HepG2 (cell line): ENCODE measurements at regions not wholly inside any gene's neighbourhood (a gene's known extent, or its start where the extent isn't known, plus 50 kb on each side); places are given as distances from the start of the nearest gene placed in this dataset.

Source experiments
- ATAC-seq: fragments of 200-7000 bp; cut with Tn5 transposase; 3 replicates; pipeline ENCODE4 v1.9.1; 2020; ENCODE audit warnings: mild to moderate bottlenecking, moderate library complexity
- BruUV-seq: library from RNA; stranded (reverse); fragments of 400-500 nt; replicated peaks from 2 replicates; lab custom pipeline; 2021; lab: Mats Ljungman, UMichigan
- CTCF ChIA-PET: fragments of 300-600 bp; formaldehyde crosslinking; extraction: SDS; loops from one replicate; lab custom pipeline; 2021; ENCODE audit warnings: low total read pairs, inconsistent platforms, low intra/inter-chr PET ratio; lab: Yijun Ruan, JAX
- POLR2A ChIA-PET: fragments of 350-600 bp; sonication (Branson Sonifier 250); formaldehyde crosslinking; loops from one replicate; lab custom pipeline; 2020; ENCODE audit warnings: antibody characterized with exemption, inconsistent platforms; lab: Yijun Ruan, JAX
- DNase-seq: peaks from one replicate; pipeline ENCODE4 v3.0.0-alpha.2; 2015; ENCODE audit warnings: low spot score
- FAIRE-seq: peaks from 3 replicates; lab custom pipeline; 2011; peaks lifted over from hg19 to GRCh38; lab: Jason Lieb, UNC
- H2AFZ ChIP-seq: one replicate; pipeline ENCODE4 v1.6.1; 2011; ENCODE audit warnings: low read length, inconsistent platforms
- H3K27ac ChIP-seq: fragments of 300-600 bp; 3 replicates; pipeline ENCODE4 v1.8.0; 2011; ENCODE audit warnings: mixed run types, mild to moderate bottlenecking, mixed read lengths, low read length, inconsistent platforms; ENCODE audit not compliant: insufficient read depth; ENCODE audit errors: extremely low read length
- H3K27me3 ChIP-seq, 2 experiments: fragments of 200-600 bp in 1 of 2; 2 replicates in 1 of 2; 3 replicates in 1 of 2; pipeline versions ENCODE4 v1.6.0 to v1.8.0; 2011; ENCODE audit warnings: low read length in 2 of 2, mild to moderate bottlenecking in 2 of 2, moderate library complexity in 2 of 2, inconsistent platforms in 1 of 2; ENCODE audit not compliant: insufficient read depth in 2 of 2, control insufficient read depth in 1 of 2
- H3K36me3 ChIP-seq, 2 experiments: fragments of 200-600 bp in 1 of 2; replicated peaks in 1 of 2; 2 replicates in 1 of 2; 3 replicates in 1 of 2; pipeline versions ENCODE4 v1.5.1 to v1.8.0; 2011; ENCODE audit warnings: low read length in 2 of 2, inconsistent platforms in 1 of 2; ENCODE audit not compliant: insufficient read depth in 2 of 2, control insufficient read depth in 1 of 2
- H3K4me1 ChIP-seq: 2 replicates; pipeline ENCODE4 v1.5.1; 2012; ENCODE audit warnings: low read length, inconsistent platforms; ENCODE audit not compliant: insufficient read depth
- H3K4me2 ChIP-seq: 2 replicates; pipeline ENCODE4 v1.6.0; 2011; ENCODE audit warnings: low read depth, low read length, inconsistent platforms
- H3K4me3 ChIP-seq, 3 experiments: fragments of 200-600 bp in 1 of 3; sonication (generic), shearing (Covaris generic) in 1 of 3; replicated peaks in 1 of 3; 2 replicates each; pipeline ENCODE4 v1.5.1; 2011 to 2016; ENCODE audit warnings: low read length in 3 of 3, inconsistent platforms in 2 of 3, low read depth in 2 of 3, mild to moderate bottlenecking in 2 of 3, control low read depth in 1 of 3, mixed read lengths in 1 of 3; ENCODE audit not compliant: insufficient read depth in 1 of 3
- H3K79me2 ChIP-seq: one replicate; pipeline ENCODE4 v1.6.1; 2011; ENCODE audit warnings: low read length, inconsistent platforms; ENCODE audit not compliant: insufficient read depth
- H3K9ac ChIP-seq: 2 replicates; pipeline ENCODE4 v1.6.0; 2011; ENCODE audit warnings: mild to moderate bottlenecking, low read depth, low read length, inconsistent platforms; ENCODE audit not compliant: insufficient read depth
- H3K9me3 ChIP-seq: 2 replicates; pipeline ENCODE4 v1.5.1; 2012; ENCODE audit warnings: mild to moderate bottlenecking, low read length
- H4K20me1 ChIP-seq: 2 replicates; pipeline ENCODE4 v1.6.0; 2011; ENCODE audit warnings: inconsistent platforms, mild to moderate bottlenecking, low read length, moderate library complexity; ENCODE audit not compliant: insufficient read depth
- HCFC1 ChIP-seq: fragments of 150-350 bp; IDR thresholded peaks from 2 replicates; pipeline ENCODE4 v1.6.1; 2014; ENCODE audit warnings: low read depth, low read length
- HOXA9 ChIP-seq: sonication (generic); formaldehyde crosslinking; IDR thresholded peaks from 2 replicates; pipeline ENCODE4 v1.8.1; 2022; ENCODE audit warnings: missing genetic modification reagents, mild to moderate bottlenecking, moderate library complexity, borderline replicate concordance
- MED8 ChIP-seq: sonication (generic); formaldehyde crosslinking; IDR thresholded peaks from 2 replicates; pipeline ENCODE4 v1.8.1; 2023; ENCODE audit warnings: mild to moderate bottlenecking, missing genetic modification reagents; ENCODE audit not compliant: insufficient replicate concordance
- MTF1 ChIP-seq: sonication (generic); formaldehyde crosslinking; IDR thresholded peaks from 2 replicates; pipeline ENCODE4 v1.5.0; 2020; ENCODE audit warnings: missing genetic modification reagents
- PAX8 ChIP-seq: sonication (generic); formaldehyde crosslinking; IDR thresholded peaks from 2 replicates; pipeline ENCODE4 v1.8.0; 2022; ENCODE audit warnings: mild to moderate bottlenecking, missing genetic modification reagents, borderline replicate concordance
- TOPORS ChIP-seq: sonication (generic); formaldehyde crosslinking; IDR thresholded peaks from 2 replicates; pipeline ENCODE4 v1.8.0; 2023; ENCODE audit warnings: mild to moderate bottlenecking, missing genetic modification reagents
- ZNF10 ChIP-seq: sonication (generic); formaldehyde crosslinking; IDR thresholded peaks from 2 replicates; pipeline ENCODE4 v1.4.0; 2020; ENCODE audit warnings: mild to moderate bottlenecking, low read depth, missing genetic modification reagents, borderline replicate concordance
- ZSCAN29 ChIP-seq: sonication (generic); formaldehyde crosslinking; conservative IDR thresholded peaks from 2 replicates; pipeline ENCODE4 v1.4.0; 2020; ENCODE audit warnings: mild to moderate bottlenecking, missing genetic modification reagents
- WGBS: methylation state at CpG from one replicate; pipeline ENCODE4 v1.1.6; 2017; ENCODE audit warnings: low lambda C conversion rate; 5-methylcytosine and 5-hydroxymethylcytosine counted together
- in situ Hi-C: cut with HindIII; loops from 2 replicates; pipeline ENCODE4 v1.10.0; 2017; ENCODE audit warnings: low pct_unique_long_range_greater_than_20kb; ENCODE audit not compliant: extremely low pct_ligation_motif_present
- intact Hi-C: fragments of 100-400 bp; cut with micrococcal nuclease; formaldehyde crosslinking; loops from one replicate; pipeline ENCODE4 v1.10.0; 2022; ENCODE audit not compliant: unreplicated experiment
- TF ChIP-seq, protein P1 (sequence below): sonication (generic); formaldehyde crosslinking; IDR thresholded peaks from 2 replicates; pipeline ENCODE4 v1.5.0; 2020; ENCODE audit warnings: mild to moderate bottlenecking, missing genetic modification reagents
- TF ChIP-seq, protein P2 (sequence below): sonication (generic); formaldehyde crosslinking; IDR thresholded peaks from 2 replicates; pipeline ENCODE4 v1.4.0; 2020; ENCODE audit warnings: missing genetic modification reagents
- TF ChIP-seq, protein P3 (sequence below): sonication (generic); formaldehyde crosslinking; IDR thresholded peaks from 2 replicates; pipeline ENCODE4 v1.5.0; 2020; ENCODE audit warnings: mild to moderate bottlenecking, missing genetic modification reagents
- TF ChIP-seq, protein P4 (sequence below): sonication (generic); formaldehyde crosslinking; IDR thresholded peaks from 2 replicates; pipeline ENCODE4 v1.5.0; 2020; ENCODE audit warnings: missing genetic modification reagents
- TF ChIP-seq, protein P5 (sequence below): sonication (generic); formaldehyde crosslinking; IDR thresholded peaks from 2 replicates; pipeline ENCODE4 v1.8.1; 2023; ENCODE audit warnings: mild to moderate bottlenecking, moderate library complexity, missing genetic modification reagents

DNA sequence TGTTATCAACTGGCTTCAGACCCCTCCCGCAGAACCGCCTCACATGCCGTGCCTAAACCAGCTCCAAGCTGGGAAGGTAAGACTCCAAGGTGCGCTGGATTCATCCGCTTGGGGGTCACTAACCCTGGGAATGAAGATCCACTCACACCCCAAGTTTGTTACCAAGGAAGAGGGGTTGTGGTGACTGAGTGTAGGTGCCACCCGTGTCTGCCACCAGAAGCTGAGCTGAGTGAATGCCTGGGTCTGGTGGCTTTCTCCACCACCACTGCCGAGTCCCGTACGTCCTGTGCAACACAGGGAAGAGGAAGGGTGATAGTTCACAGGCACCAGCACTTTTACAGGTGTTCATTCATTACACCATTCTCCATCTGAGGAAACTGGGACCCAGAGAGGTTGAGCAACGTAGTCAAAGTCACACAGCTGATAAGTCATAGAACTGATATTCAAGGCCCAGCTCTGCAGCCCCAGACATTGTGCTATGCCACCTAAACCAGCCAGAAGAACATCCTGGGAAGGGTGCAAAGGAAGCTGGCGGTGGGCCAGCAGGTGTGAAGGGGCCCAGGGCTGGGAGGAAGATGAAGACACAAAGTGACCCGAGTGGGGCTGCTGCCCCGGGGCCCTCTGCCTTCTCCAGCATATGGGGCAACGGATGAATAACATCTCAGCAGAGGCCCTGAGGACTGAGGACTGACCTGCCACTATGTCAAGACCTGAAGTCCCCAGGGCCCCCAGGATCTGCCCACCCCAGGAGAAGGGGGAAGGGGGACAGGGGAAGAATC is 70.9 kb upstream of the PPP1R26 start:
- Histone ChIP-seq H3K9ac (no peak overlapping the region), H2AFZ (no peak overlapping the region), H3K4me1 (no peaks in the 10 kb centered on the region), H4K20me1 (peaks cover 5% of the 10 kb centered on the region; the same call in 1 of the 2 replicates), H3K9me3 (no peaks in the 10 kb centered on the region), H3K4me2 (no peak overlapping the region), H3K27ac (no peak overlapping the region), H3K79me2 (no peaks in the 10 kb centered on the region), H3K4me3 (no peak overlapping the region), H3K27me3 (peaks cover 6 to 59% of the 10 kb centered on the region in 2 experiments), H3K36me3 (no peaks in the 10 kb centered on the region)
- POLR2A ChIA-PET = no interaction called here
- in situ Hi-C loops (no loop called here), intact Hi-C loops (no loop called here)
- DNase-seq (no peak), ATAC-seq (no peak), FAIRE-seq (no peak)
- CTCF ChIA-PET = no interaction called here
- no TSS peak for BruUV-seq
- WGBS = 14% methylated on average over 9 of the region's 14 CpGs
- TF ChIP-seq, protein P1, sequence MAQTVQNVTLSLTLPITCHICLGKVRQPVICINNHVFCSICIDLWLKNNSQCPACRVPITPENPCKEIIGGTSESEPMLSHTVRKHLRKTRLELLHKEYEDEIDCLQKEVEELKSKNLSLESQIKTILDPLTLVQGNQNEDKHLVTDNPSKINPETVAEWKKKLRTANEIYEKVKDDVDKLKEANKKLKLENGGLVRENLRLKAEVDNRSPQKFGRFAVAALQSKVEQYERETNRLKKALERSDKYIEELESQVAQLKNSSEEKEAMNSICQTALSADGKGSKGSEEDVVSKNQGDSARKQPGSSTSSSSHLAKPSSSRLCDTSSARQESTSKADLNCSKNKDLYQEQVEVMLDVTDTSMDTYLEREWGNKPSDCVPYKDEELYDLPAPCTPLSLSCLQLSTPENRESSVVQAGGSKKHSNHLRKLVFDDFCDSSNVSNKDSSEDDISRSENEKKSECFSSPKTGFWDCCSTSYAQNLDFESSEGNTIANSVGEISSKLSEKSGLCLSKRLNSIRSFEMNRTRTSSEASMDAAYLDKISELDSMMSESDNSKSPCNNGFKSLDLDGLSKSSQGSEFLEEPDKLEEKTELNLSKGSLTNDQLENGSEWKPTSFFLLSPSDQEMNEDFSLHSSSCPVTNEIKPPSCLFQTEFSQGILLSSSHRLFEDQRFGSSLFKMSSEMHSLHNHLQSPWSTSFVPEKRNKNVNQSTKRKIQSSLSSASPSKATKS (CRISPR knock-in tag) = no peak
- TF ChIP-seq ZNF10 (CRISPR knock-in tag) (no peak), ZSCAN29 (CRISPR knock-in tag) (no peak), TOPORS (CRISPR knock-in tag) (no peak), HCFC1 (no peak), PAX8 (no peak), MTF1 (CRISPR knock-in tag) (no peak), HOXA9 (CRISPR knock-in tag) (no peak), MED8 (CRISPR knock-in tag) (no peak)
- TF ChIP-seq, protein P2, sequence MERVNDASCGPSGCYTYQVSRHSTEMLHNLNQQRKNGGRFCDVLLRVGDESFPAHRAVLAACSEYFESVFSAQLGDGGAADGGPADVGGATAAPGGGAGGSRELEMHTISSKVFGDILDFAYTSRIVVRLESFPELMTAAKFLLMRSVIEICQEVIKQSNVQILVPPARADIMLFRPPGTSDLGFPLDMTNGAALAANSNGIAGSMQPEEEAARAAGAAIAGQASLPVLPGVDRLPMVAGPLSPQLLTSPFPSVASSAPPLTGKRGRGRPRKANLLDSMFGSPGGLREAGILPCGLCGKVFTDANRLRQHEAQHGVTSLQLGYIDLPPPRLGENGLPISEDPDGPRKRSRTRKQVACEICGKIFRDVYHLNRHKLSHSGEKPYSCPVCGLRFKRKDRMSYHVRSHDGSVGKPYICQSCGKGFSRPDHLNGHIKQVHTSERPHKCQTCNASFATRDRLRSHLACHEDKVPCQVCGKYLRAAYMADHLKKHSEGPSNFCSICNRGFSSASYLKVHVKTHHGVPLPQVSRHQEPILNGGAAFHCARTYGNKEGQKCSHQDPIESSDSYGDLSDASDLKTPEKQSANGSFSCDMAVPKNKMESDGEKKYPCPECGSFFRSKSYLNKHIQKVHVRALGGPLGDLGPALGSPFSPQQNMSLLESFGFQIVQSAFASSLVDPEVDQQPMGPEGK (CRISPR knock-in tag) = no peak
- TF ChIP-seq, protein P3, sequence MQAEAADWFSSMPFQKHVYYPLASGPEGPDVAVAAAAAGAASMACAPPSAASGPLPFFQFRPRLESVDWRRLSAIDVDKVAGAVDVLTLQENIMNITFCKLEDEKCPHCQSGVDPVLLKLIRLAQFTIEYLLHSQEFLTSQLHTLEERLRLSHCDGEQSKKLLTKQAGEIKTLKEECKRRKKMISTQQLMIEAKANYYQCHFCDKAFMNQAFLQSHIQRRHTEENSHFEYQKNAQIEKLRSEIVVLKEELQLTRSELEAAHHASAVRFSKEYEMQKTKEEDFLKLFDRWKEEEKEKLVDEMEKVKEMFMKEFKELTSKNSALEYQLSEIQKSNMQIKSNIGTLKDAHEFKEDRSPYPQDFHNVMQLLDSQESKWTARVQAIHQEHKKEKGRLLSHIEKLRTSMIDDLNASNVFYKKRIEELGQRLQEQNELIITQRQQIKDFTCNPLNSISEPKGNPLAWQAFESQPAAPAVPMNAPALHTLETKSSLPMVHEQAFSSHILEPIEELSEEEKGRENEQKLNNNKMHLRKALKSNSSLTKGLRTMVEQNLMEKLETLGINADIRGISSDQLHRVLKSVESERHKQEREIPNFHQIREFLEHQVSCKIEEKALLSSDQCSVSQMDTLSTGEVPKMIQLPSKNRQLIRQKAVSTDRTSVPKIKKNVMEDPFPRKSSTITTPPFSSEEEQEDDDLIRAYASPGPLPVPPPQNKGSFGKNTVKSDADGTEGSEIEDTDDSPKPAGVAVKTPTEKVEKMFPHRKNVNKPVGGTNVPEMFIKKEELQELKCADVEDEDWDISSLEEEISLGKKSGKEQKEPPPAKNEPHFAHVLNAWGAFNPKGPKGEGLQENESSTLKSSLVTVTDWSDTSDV (CRISPR knock-in tag) = no peak
- TF ChIP-seq, protein P4, sequence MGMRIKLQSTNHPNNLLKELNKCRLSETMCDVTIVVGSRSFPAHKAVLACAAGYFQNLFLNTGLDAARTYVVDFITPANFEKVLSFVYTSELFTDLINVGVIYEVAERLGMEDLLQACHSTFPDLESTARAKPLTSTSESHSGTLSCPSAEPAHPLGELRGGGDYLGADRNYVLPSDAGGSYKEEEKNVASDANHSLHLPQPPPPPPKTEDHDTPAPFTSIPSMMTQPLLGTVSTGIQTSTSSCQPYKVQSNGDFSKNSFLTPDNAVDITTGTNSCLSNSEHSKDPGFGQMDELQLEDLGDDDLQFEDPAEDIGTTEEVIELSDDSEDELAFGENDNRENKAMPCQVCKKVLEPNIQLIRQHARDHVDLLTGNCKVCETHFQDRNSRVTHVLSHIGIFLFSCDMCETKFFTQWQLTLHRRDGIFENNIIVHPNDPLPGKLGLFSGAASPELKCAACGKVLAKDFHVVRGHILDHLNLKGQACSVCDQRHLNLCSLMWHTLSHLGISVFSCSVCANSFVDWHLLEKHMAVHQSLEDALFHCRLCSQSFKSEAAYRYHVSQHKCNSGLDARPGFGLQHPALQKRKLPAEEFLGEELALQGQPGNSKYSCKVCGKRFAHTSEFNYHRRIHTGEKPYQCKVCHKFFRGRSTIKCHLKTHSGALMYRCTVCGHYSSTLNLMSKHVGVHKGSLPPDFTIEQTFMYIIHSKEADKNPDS (CRISPR knock-in tag) = no peak
- TF ChIP-seq, protein P5, sequence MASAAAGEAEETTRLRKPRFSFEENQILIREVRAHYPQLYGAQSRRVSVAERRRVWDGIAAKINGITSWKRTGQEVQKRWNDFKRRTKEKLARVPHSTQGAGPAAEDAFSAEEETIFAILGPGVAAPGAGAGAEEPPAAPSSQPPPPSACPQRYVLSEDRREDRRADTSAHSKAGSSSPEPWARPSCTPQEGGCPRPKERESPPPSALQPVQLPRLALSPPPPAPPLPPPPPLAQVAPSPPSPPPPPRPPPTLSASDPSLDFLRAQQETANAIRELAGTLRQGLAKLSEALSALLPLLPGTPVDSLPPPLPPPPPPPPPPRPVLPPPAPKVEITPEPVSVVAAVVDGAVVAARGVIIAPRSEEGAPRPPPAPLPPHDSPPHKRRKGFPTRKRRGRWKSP (CRISPR knock-in tag) = no peak
